Activated CD8-positive, alpha-beta memory T cell treated with anti-CD3 and anti-CD28 coated beads for 1 hour (primary cell): ENCODE measurements at regions not wholly inside any gene's neighbourhood (a gene's known extent, or its start where the extent isn't known, plus 50 kb on each side); places are given as distances from the start of the nearest gene placed in this dataset.

Source experiments
- DNase-seq, 2 donors: peaks; one replicate each; pipeline ENCODE4 v3.0.0-alpha.2; 2020; ENCODE audit warnings: low read depth in 1 of 2; ENCODE audit errors: extremely low read depth in 1 of 2

DNA sequence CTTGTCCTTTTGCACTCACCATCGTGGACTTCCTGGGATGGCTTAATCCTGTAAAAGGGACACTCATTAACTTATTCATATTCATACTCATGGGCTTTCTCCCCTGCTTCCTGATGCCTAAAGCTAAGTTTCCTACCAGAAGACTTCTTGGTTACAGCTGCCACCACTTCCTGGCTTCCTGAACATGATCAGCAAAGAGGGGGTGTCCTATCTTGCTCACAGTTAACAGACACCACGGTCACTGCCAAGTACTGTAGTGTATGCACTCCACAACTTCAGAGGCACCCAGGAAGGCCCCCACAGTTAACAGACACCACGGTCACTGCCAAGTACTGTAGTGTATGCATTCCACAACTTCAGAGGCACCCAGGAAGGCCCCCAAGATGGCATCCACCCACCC, 177.8 kb downstream of the SIPA1L2 start:
- no peak for DNase-seq

DNA sequence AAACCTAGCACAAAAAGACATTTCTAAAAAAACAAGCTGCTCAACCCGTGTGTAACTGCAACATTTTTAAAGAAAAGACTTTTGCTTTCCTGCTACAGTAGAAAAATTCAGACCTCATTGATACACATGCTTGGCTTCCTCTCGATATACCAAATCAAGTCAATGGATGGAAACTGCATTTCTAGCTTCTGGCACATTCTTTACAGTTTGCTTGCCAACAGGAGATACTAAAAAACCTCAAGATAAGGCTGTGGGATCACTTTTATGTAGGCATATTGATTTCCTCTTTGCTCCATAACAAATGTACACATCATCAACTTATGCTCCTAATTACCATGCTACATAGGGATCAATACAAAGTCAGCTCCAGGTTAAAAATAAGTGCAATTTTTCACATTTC, 178.4 kb downstream of the SIPA1L2 start:
- DNase-seq, result no peak

DNA sequence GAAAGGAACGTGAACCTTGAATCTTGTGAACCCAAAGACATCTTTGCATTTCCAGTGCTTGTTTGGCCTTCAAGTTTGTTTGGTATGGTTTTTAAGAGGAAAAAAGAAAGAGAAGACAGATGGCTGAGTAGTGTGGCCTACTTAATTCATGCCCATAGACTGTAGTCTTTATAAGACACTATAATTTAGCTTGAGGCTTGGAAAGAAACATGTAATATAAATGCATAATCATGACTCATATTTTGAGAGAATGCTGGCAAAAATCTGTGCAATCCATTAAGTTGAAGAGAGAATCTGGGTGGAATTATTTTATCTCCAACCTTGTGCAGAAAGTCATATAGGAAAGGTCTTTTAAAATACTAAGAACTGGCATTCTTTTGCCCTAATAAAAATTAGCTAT, 179.3 kb downstream of the SIPA1L2 start:
- DNase-seq, result no peak

DNA sequence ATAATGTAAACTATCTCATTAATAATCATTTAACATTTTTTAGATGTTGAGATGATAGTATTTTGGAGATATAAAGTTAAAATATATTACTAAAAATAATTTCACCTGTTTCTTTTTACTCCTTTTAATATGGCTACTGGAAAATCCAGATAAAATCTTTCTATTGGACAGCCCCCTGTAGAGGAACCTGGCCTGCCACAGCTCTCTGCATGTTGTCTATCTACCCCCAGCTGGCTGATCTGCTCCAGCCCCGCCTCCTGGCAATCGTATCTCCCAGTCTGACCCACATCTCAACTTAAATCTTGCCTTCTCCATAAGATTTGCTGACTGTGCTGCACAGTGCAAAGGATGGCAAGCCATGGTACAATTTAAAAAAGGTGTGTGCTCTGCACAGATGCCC, 182.8 kb downstream of the SIPA1L2 start:
- no peak for DNase-seq

DNA sequence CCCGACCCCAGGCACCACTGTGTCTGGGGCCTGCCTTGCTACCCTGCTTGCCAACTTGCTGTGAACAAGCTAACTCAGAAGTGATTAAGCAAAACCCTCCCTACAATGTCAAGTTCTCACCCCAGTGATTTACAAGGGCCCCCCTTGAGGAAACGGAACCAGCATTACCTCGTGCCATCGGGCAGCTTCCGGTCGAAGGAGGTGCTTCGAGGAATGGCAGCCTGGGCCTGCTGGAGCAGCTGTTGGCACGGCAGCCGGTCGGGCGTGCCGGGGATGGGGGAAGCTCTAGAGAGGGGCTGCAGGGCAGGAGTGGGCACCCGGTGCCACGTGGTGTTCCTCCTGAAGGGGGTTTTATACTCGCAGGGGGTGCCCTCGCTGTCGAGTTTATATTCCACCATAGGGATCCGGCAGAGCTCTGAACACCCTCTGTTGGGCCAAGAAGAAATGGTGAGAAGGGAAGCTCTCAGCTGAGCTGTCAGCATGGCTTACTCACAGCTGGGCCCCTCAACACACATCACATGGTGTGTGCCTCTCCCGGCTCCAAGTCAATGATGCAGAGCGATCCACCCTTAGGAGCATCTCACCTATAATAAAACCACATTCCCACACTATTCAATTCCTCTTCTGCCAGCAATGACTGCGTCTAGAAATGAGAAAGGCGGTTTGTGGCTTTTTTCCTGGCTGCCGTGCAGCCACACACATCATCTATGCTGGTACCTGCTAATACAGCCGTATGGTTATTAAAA, 184.4 kb downstream of the SIPA1L2 start:
- no peak for DNase-seq

DNA sequence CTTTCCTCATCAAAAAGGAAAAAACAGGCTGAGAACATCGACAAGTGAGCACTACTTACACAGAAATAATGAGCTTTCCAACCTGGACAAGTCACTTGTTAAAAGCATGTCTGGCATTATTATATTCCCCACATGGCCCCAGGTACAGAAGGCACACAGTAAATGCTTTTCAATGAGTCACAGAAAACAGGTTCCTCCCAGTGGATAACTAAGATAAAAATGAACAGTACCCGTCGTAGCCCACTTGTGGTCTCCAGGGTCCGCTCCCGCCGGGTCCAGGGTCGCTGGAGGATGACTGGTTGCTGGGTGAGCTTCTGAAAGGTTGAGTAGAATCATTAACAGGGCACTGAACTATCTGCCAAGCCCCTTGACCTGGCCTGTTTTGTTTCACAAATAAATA, 186.6 kb downstream of the SIPA1L2 start:
- DNase-seq, result no peak

DNA sequence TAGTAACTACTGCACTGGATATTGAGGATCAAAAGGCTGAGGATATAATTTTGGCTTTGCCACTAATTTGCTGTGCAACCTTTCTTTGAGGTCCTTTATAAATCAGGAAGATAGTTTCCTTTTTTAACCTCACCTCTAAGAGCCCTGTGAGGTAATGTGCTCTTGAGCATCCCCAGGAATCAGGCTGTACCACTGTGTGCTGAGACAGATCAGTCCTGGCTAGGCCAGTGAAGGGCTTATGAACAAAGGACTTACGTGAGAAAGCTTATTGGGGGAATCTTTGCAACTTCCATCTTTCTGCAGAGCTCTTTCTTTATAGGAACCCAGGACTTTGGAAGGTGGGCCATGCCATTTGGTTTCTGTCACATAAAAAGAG, 188.9 kb downstream of the SIPA1L2 start:
- no peak for DNase-seq

DNA sequence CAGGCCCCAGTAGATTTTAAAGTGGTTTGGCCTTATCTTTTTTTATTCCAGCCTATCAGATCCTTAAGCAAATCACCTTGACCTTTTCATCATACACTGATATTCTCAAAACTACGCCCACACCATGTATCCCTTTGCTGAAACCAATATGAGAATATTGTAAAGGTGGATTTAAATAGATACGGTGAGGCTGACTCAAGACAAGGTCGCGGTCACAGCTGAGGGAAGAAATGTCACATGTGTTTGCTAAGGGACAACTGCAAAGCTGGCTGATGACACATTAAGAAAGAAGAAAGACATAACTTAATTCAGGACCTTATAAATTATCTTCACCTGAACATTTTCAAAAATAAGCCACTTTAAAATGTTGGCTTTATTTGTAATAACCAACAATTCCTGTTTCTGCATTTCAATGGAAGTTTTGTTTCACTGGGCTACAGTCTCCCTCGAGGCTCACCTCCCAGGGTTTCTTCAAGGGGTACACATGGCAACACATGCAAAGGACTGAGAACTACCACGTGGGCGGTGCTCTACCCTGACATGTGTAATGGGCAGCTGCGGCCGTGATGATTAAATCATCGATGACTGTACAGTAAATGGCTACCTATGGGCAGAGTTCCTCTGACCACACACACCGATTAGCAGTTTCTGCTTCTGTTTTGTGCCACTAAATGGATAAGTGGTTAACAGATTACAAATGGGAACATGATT, 189.5 kb downstream of the SIPA1L2 start:
- no peak for DNase-seq

DNA sequence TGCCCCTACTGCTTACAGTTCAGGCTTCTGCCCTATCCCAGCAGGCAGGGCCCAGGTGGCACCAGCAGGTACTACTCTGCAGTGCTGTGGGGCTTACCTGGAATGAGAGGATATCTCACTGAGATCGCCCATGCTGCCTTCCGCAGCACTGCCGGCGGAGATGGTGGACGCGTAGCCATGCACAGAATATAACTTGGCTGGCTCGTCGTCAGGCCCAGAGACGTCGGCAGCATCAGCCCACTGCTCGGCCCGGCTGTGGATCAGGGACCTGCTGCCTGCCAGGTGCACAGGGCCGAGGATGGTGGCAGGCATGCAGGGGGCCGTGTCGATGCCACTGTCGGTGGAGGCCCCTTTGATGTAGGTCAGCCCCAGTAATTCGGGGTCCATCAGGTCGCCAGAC, 190.9 kb downstream of the SIPA1L2 start:
- no peak for DNase-seq

DNA sequence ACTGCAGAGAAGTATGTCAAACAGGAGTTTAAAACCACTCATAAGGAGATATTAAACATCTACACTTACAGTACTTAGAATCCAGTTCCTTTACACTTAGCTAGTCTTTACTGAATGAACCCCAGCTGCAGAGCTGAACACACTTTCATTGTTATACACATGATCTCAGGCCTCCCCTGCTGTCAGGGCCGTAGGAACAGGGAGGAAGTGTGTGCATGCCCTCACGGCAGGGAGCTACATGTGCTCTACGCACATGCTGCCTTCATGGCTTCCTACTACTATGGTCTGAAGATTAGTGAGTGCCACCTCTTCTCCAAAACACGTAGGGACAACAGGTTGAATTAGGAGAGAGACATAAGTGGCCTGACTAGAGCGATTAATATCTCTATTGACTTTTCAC, 191.5 kb downstream of the SIPA1L2 start:
- DNase-seq, result no peak

DNA sequence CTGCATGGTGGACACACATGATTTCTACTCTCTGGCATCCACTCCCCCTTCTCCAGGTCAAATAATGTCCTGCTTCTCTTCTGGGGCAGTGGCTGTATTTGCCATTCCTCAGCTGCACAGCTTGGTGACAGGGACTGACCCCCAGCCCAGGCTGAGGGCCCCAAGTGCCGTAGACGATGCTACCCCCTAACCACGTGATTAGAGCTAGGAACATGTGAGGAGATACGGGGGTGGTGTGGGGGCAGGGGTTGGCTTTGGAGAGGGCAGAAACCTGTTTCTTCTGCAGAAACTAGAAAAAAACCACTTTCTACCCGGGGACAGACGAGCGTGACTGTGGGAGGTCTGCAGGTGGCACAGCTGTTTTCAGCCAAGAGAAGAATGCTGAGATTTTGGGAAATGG, 192.4 kb downstream of the SIPA1L2 start:
- no peak for DNase-seq

DNA sequence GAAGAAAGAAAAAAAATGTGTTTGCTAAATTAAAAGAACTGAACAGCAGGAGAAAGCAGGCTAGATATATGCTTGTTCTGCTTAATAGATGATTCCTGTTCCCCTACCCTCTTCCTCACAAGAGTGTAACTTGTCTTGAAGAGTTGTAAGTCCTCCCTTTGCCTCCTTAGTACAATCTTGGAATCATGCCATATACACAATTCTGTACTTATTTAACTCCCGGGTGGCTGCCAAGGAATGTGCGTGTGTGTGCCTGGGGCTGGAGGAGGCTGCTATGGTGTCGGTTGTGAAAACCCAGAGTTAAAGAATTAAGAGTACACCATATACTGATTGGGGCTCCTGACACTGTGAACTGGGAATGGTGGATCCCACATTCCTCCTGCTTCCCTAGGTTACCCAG, 194.2 kb downstream of the SIPA1L2 start:
- no peak for DNase-seq

DNA sequence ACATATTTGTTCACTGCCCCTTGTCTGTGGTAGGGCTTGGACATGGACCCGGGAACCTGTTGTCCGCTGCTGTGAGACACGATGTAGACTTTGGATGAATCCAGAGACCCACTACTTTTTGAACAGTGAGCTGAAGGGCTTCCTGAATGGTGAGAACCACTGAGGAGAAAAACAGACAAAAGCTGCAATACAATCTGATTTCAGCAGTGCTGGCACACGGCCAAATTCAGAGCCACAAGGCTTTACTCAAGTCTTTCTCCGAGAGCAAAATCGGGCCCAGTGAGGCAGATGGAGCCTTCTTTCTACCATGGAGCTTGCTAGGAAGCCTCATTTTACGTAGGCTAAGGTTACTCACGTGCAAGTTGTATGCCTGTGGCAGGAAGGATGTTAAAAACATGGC, 197.6 kb downstream of the SIPA1L2 start:
- DNase-seq, result no peak

DNA sequence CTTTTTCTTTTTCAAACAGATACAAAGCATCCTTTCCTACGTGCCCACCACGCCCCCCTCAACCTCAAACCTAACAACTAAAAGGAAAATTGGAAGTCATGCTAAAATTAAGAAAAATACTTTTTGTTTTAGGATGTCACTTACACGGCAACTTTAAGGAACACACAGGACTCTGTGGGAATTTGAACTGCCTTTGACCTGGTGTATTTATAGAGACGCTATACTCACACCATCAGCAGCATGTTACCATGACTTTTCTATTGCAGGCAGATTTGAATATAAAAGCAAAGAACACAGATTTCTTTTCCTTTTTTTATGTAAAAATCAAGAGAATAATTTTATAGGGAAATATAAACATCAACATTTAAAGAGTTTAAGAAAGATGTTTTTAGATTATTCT, 198.2 kb downstream of the SIPA1L2 start:
- DNase-seq, result no peak

DNA sequence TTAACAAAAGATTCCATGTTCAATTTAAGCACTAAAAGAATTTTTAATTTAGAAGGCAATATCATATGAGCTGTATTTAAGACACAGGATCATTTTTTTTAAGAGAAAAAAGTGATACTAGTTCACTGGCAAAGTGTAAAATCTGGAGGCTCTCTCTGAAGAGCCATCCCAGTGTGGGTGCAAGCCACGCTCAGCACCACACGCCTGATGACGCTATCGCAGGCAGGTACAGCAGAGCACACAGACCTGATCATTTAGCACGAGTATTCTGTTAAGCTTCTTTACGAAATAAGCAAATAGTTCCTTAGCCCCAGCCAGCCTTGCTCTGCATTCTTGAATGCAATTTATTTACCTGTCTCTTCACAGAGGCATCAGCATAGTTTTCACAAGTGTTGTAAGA, 198.6 kb downstream of the SIPA1L2 start:
- no peak for DNase-seq

DNA sequence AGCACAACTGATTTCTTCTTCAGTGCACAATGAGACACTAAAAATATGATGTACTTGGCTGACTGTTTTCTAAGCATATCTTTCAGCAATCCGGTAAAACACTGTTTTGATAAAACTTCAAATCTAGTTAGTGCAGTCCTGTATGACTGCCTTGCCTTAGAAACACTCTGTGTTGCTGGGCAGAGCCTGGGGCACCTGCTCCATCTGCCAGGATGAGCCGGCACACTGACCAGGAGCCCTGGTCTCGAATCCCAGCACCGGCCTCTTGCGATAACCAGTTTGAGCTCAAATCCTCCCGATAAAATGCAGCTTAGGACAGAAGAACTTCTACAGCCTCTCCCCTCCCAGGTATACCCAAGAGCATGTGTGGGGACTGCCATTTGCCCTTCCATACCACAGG, 199.5 kb downstream of the SIPA1L2 start:
- no peak for DNase-seq

DNA sequence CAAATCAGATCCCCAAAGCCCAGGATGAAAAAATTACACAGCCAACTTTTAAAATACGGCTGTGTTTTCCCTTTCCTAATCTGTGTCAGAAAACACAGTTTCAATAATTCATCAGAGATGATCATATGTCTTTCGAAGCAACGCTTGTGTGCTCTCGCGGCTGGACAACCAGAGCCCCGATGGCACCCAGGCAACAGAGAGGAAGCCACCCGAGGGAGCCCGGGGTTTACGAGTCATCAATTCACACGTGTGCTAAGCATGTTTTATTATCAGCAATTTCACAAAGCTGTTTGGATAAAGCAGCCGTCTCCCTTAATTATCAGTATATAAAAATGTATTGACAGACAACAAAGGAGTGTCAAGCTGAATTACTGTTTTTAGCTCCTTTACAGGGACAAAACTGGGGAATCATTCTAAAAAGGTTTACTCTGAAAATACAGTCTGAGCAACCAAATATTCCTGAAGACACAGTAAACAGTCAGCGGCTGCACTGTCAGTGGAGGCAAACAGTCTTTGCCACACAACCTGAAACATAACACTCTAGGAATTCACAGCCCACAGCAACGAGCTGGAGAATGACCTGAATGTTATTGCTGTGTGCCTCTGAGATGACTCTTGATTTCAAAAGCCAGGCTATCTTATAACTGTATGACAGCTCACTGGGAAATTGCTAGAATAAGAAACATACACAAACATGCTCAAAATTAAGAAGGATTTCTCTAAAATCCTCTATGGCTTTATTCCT, 201.0 kb downstream of the SIPA1L2 start:
- DNase-seq, result no peak

DNA sequence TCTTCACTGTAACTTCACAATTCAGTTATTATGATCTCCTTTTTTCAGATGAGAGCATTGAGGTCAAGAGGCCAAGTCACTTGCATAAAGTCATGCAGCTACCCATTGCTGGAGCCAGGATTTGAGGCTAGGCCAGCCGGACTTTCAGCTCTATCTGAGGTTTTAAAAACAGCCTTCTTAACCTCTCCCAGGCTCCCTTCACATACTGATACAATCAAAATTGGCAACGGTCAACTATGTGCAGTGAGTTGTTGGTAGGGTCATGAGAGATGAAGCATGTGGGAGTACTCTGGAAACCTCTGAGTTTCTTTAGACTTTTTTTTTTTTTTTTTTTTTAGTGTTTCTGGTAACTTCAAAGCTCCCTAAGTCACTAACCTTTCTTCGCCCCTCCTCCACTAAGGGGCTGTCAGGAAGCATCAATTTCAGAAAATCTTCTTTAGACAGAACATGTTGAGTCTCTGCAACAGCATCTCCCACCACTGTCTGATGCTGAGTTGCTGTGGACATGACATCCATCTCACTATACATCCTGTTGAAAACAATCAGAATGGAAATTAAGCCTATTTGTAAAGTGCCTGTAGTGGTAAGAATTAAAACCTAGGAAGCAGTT, 201.8 kb downstream of the SIPA1L2 start:
- no peak for DNase-seq

DNA sequence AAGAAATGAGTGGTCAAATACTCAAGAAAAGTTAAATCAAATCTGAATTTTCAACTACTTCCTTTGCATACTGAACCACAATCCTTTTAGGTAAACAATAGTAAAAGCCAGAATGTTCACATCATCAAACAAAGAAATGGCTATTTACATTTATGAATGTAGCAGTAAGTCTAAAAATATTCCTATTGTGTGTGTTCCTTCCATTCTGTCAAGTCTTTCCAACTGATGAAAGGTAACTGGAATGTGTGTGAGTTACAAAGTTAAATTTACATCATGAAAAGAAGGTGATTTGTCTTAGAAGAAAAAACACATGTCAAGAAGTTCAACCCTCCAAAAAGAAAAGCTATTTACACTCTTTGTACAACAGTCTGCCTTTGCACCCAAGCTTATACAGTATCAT, 203.1 kb downstream of the SIPA1L2 start:
- DNase-seq, result no peak

DNA sequence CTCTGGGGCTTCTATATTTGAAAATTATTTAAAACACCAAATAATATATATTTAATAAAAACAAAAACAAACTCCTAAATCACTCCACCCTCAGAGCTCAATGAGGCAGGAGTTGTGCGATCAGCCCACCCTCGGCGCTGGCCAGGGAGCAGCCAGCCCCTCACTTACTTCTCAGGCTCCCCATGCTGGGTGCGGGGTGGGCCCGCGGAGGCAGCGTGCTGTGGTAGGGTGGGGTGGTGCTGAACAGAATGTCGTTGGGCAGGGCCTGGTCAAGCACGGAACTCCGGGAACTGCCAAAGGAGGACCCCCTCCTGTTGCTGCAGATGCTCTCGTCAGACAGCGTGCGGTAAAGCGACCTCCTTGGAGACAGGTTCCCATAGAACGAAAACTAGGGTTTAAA, 204.5 kb downstream of the SIPA1L2 start:
- DNase-seq, result no peak

DNA sequence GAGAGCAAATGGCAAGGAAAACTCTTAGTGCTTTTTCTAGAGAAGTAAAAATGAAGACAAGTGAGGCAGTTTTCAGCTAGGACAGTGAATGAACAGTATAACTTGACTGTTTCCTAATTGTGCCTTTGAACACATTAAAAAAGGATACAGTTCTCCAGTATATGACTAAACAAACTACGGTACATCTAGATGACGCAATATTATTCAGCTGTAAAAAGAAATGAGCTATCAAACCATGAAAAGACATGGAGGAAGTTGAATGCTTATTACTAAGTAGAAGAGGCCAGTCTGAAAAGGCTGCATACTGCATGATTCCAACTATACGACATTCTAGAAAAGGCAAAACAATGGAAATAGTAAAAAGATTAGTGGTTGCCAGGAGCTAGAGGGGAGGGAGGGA, 206.3 kb downstream of the SIPA1L2 start:
- no peak for DNase-seq

DNA sequence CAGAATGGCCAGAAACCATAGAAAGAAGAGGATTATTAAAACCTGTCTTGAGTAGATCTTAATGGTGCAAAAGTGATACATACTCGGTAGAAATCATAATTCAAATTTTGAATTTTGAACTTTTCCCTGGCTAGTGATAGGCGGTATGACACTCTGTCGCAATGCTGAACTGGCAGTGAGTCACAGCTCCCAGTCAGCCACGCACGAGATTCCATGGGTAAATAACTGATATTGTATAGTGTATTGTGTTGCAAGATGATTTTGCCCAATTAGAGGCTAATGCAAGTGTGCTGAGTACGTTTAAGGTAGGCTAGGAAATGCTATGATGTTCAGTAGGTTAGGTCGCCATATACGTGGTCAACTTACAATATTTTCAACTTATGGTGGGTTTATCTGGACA, 207.0 kb downstream of the SIPA1L2 start:
- no peak for DNase-seq
